PC-9 (cell line): ENCODE measurements at regions not wholly inside any gene's neighbourhood (a gene's known extent, or its start where the extent isn't known, plus 50 kb on each side); places are given as distances from the start of the nearest gene placed in this dataset.

Experiments
- BruUV-seq: library from RNA; stranded (reverse); fragments of 400-500 nt; replicated peaks from 2 replicates; lab custom pipeline; 2021; lab: Mats Ljungman, UMichigan
- CTCF ChIA-PET: fragments of 300-600 bp; sonication (Branson Sonifier 250); formaldehyde crosslinking; loops from one replicate; lab custom pipeline; 2022; ENCODE audit warnings: antibody characterized with exemption; lab: Charles Lee
- POLR2A ChIA-PET: fragments of 300-600 bp; sonication (Branson Sonifier 250); formaldehyde crosslinking; loops from one replicate; lab custom pipeline; 2022; ENCODE audit warnings: antibody characterized with exemption; ENCODE audit not compliant: unreplicated experiment; lab: Charles Lee
- DNase-seq, 2 experiments: peaks; one replicate each; pipeline versions ENCODE4 v3.0.0 to v3.0.0-alpha.2; 2015 to 2022; ENCODE audit warnings: mixed read lengths in 1 of 2
- H2AFZ ChIP-seq: fragments of 200-600 bp; sonication (generic); 2 replicates; pipeline ENCODE4 v1.8.1; 2017; ENCODE audit warnings: antibody characterized with exemption
- H3F3A ChIP-seq: fragments of 200-600 bp; sonication (generic); 2 replicates; pipeline ENCODE4 v1.8.1; 2017; ENCODE audit warnings: antibody characterized with exemption, mild to moderate bottlenecking, low read depth; ENCODE audit not compliant: insufficient read depth
- H3K27ac ChIP-seq: fragments of 200-600 bp; sonication (generic); 2 replicates; pipeline ENCODE4 v1.6.1; 2016; ENCODE audit warnings: mixed run types
- H3K27me3 ChIP-seq: fragments of 200-600 bp; sonication (generic); 2 replicates; pipeline ENCODE4 v1.6.1; 2016; ENCODE audit warnings: low read depth, mixed run types; ENCODE audit not compliant: insufficient read depth
- H3K36me3 ChIP-seq: fragments of 200-600 bp; sonication (generic); 2 replicates; pipeline ENCODE4 v1.6.1; 2016; ENCODE audit warnings: low read depth, mixed run types
- H3K4me1 ChIP-seq: fragments of 200-600 bp; sonication (generic); replicated peaks from 2 replicates; pipeline ENCODE4 v1.6.1; 2016; ENCODE audit warnings: mixed run types; ENCODE audit not compliant: insufficient read depth
- H3K4me2 ChIP-seq: fragments of 200-600 bp; sonication (generic); 2 replicates; pipeline ENCODE4 v1.6.1; 2017; ENCODE audit warnings: mixed run types
- H3K4me3 ChIP-seq: fragments of 200-600 bp; sonication (generic); 2 replicates; pipeline ENCODE4 v1.6.1; 2016; ENCODE audit warnings: mixed run types
- H3K79me2 ChIP-seq: fragments of 200-600 bp; sonication (generic); 2 replicates; pipeline ENCODE4 v1.6.1; 2017; ENCODE audit warnings: low read depth, mixed run types
- H3K9me2 ChIP-seq: fragments of 200-600 bp; sonication (generic); 2 replicates; pipeline ENCODE4 v1.8.1; 2017; ENCODE audit warnings: mild to moderate bottlenecking; ENCODE audit not compliant: insufficient read depth
- H3K9me3 ChIP-seq: fragments of 200-600 bp; sonication (generic); 2 replicates; pipeline ENCODE4 v1.8.1; 2016; ENCODE audit warnings: low read depth; ENCODE audit not compliant: insufficient read depth
- H4K20me1 ChIP-seq: fragments of 200-600 bp; sonication (generic); 2 replicates; pipeline ENCODE4 v1.8.1; 2017; ENCODE audit not compliant: insufficient read depth
- EZH2 ChIP-seq: fragments of 200-600 bp; sonication (generic); IDR thresholded peaks from 2 replicates; pipeline ENCODE4 v1.8.0; 2017; ENCODE audit warnings: antibody characterized with exemption, low read depth
- intact Hi-C: fragments of 100-400 bp; cut with micrococcal nuclease; formaldehyde crosslinking; loops from one replicate; pipeline ENCODE4 v1.10.0; 2022; ENCODE audit not compliant: unreplicated experiment
- TF ChIP-seq, protein P1 (sequence below): fragments of 200-600 bp; sonication (generic); conservative IDR thresholded peaks from 2 replicates; pipeline ENCODE4 v1.6.1; 2017; ENCODE audit warnings: mixed run types, antibody characterized with exemption, mild to moderate bottlenecking, moderate library complexity

DNA sequence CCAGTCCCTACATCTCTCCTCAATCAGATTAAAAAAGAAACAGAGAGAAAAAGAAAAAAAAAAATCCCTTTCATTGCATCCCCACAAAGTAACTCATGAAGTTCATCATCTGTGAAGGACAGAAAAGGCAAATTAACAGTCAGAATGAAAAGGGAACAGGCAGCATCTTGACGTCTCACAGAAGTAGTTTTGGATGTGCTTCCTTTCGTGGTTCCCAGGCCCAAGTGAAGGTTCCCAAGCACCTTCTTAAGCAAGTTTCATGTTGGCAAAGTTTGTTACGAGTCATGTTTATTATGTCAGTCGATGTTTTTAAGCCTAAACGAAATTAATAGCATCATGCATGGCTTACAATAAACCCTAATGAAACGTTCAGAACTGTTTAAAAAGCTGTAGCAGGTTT, 475.2 kb downstream of the SETD4 start:
- H3K4me3 ChIP-seq, result no peak overlapping the region
- DNase-seq, result no peak
- POLR2A ChIA-PET, result no interaction called here
- no peaks in the 10 kb centered on the region for H3F3A ChIP-seq
- H3K4me2 ChIP-seq, result no peak overlapping the region
- no peaks in the 10 kb centered on the region for H3K36me3 ChIP-seq
- intact Hi-C loops, result no loop called here
- peaks cover 14% of the 10 kb centered on the region for H3K4me1 ChIP-seq
- CTCF ChIA-PET, result no interaction called here
- no peaks in the 10 kb centered on the region for H3K79me2 ChIP-seq
- H3K9me3 ChIP-seq, result no peaks in the 10 kb centered on the region
- H3K27ac ChIP-seq, result no peak overlapping the region
- TF ChIP-seq, protein P1, sequence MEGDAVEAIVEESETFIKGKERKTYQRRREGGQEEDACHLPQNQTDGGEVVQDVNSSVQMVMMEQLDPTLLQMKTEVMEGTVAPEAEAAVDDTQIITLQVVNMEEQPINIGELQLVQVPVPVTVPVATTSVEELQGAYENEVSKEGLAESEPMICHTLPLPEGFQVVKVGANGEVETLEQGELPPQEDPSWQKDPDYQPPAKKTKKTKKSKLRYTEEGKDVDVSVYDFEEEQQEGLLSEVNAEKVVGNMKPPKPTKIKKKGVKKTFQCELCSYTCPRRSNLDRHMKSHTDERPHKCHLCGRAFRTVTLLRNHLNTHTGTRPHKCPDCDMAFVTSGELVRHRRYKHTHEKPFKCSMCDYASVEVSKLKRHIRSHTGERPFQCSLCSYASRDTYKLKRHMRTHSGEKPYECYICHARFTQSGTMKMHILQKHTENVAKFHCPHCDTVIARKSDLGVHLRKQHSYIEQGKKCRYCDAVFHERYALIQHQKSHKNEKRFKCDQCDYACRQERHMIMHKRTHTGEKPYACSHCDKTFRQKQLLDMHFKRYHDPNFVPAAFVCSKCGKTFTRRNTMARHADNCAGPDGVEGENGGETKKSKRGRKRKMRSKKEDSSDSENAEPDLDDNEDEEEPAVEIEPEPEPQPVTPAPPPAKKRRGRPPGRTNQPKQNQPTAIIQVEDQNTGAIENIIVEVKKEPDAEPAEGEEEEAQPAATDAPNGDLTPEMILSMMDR, result no peak
- TF ChIP-seq EZH2, result no peak
- H2AFZ ChIP-seq, result no peak overlapping the region
- H3K9me2 ChIP-seq, result no peaks in the 10 kb centered on the region
- no peaks in the 10 kb centered on the region for H3K27me3 ChIP-seq
- no peaks in the 10 kb centered on the region for H4K20me1 ChIP-seq
- no TSS peak for BruUV-seq

DNA sequence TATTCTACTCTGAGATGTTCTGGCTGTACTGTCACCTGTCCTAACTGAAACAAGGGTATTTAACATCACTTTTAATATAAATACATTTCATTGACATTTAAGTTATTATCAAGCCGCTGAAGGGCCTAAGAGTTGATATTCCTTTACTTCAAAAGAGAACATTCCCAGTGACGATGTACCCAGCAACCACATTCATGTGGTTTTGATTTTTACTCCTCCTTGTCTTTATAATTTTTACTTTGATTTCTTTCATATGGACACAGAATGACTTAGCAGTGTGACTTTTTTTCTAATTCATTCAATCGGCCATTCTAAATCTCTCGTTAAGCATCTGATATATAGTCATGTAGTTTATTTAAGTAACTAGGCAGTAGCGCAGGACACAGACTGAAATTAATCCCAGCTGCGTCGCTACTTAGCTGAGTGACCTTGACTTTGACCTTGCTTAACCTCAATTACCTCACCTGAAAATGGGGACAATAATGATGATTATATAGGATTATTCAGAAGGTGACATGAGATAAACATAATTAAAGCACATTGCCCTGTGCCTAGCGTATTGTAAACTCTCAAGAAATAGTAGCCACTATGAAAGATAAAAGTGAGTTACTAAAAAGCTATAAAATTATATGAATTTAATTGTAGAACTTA, 476.6 kb downstream of the SETD4 start:
- ChIA-PET POLR2A (no interaction called here), CTCF (no interaction called here)
- no TSS peak for BruUV-seq
- H3K4me1 ChIP-seq, result peaks cover 14% of the 10 kb centered on the region
- H3K27me3 ChIP-seq, result no peaks in the 10 kb centered on the region
- no peak for TF ChIP-seq EZH2
- TF ChIP-seq, protein P1, result no peak
- no peak overlapping the region for H3K4me2 ChIP-seq
- intact Hi-C loops, result no loop called here
- no peak overlapping the region for H3K27ac ChIP-seq
- H2AFZ ChIP-seq, result no peak overlapping the region
- H3K4me3 ChIP-seq, result no peak overlapping the region
- no peak for DNase-seq
- no peaks in the 10 kb centered on the region for H4K20me1 ChIP-seq
- H3K79me2 ChIP-seq, result no peaks in the 10 kb centered on the region
- H3K9me3 ChIP-seq, result no peaks in the 10 kb centered on the region
- no peaks in the 10 kb centered on the region for H3K36me3 ChIP-seq
- no peaks in the 10 kb centered on the region for H3F3A ChIP-seq
- no peaks in the 10 kb centered on the region for H3K9me2 ChIP-seq

DNA sequence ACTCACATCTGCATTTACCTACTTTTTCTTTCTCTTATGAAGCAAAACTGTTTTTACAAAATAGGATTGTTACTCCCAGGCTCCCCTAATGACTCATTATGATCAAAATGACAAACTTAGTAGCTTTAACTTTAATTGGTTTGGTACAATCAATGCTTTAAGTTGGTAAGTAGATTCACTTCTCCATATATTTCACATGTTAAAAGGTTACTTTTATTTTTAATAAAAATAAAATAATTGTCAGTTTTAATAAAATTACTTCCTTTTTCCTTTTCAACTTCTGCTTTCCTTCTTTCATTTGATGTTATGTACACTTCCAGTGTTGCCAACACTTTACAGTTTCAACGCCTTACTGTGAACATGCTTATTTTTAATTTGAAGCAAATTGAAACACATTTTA, 477.6 kb downstream of the SETD4 start:
- H3K27me3 ChIP-seq, result no peaks in the 10 kb centered on the region
- ChIA-PET CTCF (no interaction called here), POLR2A (no interaction called here)
- H4K20me1 ChIP-seq, result no peaks in the 10 kb centered on the region
- intact Hi-C loops, result no loop called here
- H3K79me2 ChIP-seq, result no peaks in the 10 kb centered on the region
- H2AFZ ChIP-seq, result no peak overlapping the region
- H3K9me3 ChIP-seq, result no peaks in the 10 kb centered on the region
- no peak overlapping the region for H3K27ac ChIP-seq
- no peaks in the 10 kb centered on the region for H3F3A ChIP-seq
- no TSS peak for BruUV-seq
- no peaks in the 10 kb centered on the region for H3K9me2 ChIP-seq
- H3K4me3 ChIP-seq, result no peak overlapping the region
- H3K36me3 ChIP-seq, result no peaks in the 10 kb centered on the region
- no peak for DNase-seq
- H3K4me2 ChIP-seq, result no peak overlapping the region
- TF ChIP-seq EZH2, result no peak
- TF ChIP-seq, protein P1, result no peak
- peaks cover 14% of the 10 kb centered on the region for H3K4me1 ChIP-seq
